Activated naive CD4-positive, alpha-beta T cell treated with anti-CD3 and anti-CD28 coated beads for 36 hours (primary cell): ENCODE measurements at regions not wholly inside any gene's neighbourhood (a gene's known extent, or its start where the extent isn't known, plus 50 kb on each side); places are given as distances from the start of the nearest gene placed in this dataset.

Experiments used
- CTCF ChIA-PET: fragments of 350-600 bp; sonication (Branson Sonifier 250); formaldehyde crosslinking; loops from one replicate; lab custom pipeline; 2021; ENCODE audit warnings: antibody characterized with exemption; lab: Charles Lee
- DNase-seq: peaks from one replicate; pipeline ENCODE4 v3.0.0-alpha.2; 2020
- H3K27ac Mint-ChIP-seq: one replicate; pipeline ENCODE4 v1.8.0; 2021; ENCODE audit warnings: mild to moderate bottlenecking, mixed read lengths
- H3K27me3 Mint-ChIP-seq: one replicate; pipeline ENCODE4 v1.8.0; 2021; ENCODE audit warnings: low read depth, mixed read lengths
- H3K36me3 Mint-ChIP-seq: one replicate; pipeline ENCODE4 v1.8.0; 2021; ENCODE audit warnings: low read depth, mixed read lengths
- H3K4me1 Mint-ChIP-seq: one replicate; pipeline ENCODE4 v1.8.0; 2021; ENCODE audit warnings: low read depth, mixed read lengths
- H3K4me3 Mint-ChIP-seq: one replicate; pipeline ENCODE4 v1.8.0; 2021; ENCODE audit warnings: mild to moderate bottlenecking, moderate library complexity, mixed read lengths
- H3K9me3 Mint-ChIP-seq: one replicate; pipeline ENCODE4 v1.8.0; 2021; ENCODE audit warnings: mixed read lengths
- intact Hi-C: fragments of 100-400 bp; cut with micrococcal nuclease; formaldehyde crosslinking; loops from one replicate; pipeline ENCODE4 v1.15.1; 2023

GRCh38 chr5:31114817-31115216 is 78.7 kb upstream of the CDH6 start:
- no peaks in the 10 kb centered on the region for H3K27me3 Mint-ChIP-seq
- no peaks in the 10 kb centered on the region for H3K36me3 Mint-ChIP-seq
- no peak overlapping the region for H3K27ac Mint-ChIP-seq
- H3K4me3 Mint-ChIP-seq = no peak overlapping the region
- no peak for DNase-seq
- CTCF ChIA-PET = no interaction called here
- H3K4me1 Mint-ChIP-seq = no peaks in the 10 kb centered on the region
- intact Hi-C loops = no loop called here
- no peaks in the 10 kb centered on the region for H3K9me3 Mint-ChIP-seq

DNA sequence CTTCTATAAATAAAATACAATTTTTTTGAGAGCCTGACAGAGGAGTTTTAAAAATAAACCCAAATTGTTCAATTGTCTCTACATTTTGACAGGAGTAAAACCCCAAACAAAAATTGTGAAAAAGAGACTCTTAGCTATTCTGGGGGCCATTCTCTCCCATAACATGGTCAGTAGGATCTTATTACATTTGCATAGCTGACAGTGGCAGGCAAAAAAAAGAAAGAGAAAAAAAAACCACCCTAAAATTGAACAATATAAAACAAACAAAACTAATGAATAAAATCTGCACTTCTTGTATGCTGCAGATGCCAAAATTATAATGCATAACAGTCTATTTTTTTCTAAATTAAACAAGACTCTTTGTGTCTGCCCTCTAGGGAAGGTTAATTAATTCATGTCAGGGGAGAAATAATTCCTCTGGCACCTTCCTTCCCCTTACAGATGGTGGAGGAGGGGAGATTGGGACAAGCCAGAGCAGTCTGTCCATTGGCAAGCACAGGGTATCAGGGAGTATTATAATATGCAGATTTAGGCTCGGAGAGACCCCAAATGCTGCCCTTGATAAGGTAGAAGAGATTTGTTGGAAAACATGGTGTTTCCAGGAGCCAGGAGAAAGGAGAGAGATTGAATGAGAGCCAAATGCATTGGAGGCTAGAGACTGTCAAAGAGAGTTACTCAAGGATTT is 79.7 kb upstream of the CDH6 start:
- Mint-ChIP-seq H3K4me3 (no peak overlapping the region), H3K4me1 (no peaks in the 10 kb centered on the region), H3K27me3 (no peaks in the 10 kb centered on the region), H3K27ac (no peak overlapping the region), H3K9me3 (no peaks in the 10 kb centered on the region), H3K36me3 (no peaks in the 10 kb centered on the region)
- intact Hi-C loops = no loop called here
- CTCF ChIA-PET = interaction anchor here (0.7 kb wide), 1 partner anchor 192 kb away, joined by 3 read pairs; no protein-coding TSS in a partner anchor
- DNase-seq = no peak

DNA sequence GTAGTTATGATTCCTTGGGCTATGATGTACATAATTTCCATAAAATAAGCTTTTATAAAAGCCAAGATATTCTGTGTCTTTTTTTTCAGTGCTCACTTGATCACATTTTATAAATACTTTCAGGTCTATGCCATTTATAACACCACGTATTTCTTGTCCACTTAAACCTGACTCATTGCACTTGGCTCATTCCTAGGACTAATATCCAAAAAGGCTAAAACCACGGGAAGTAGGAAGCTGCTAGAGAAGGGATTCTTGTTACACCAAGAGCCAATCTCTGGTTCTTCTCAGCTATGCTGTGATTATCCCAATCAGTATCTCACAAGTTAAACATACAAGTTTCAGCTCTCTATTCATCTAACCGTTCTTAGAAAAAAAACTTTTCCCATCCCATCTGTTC is 80.4 kb upstream of the CDH6 start:
- Mint-ChIP-seq H3K4me1 (no peaks in the 10 kb centered on the region), H3K4me3 (no peak overlapping the region), H3K36me3 (no peaks in the 10 kb centered on the region), H3K9me3 (no peaks in the 10 kb centered on the region), H3K27ac (no peak overlapping the region), H3K27me3 (no peaks in the 10 kb centered on the region)
- CTCF ChIA-PET = interaction anchor here (0.7 kb wide), 1 partner anchor 192 kb away, joined by 3 read pairs; no protein-coding TSS in a partner anchor
- no peak for DNase-seq
- intact Hi-C loops = no loop called here

- no peaks in the 10 kb centered on the region for H3K9me3 Mint-ChIP-seq
- H3K4me1 Mint-ChIP-seq = no peaks in the 10 kb centered on the region
- H3K27me3 Mint-ChIP-seq = no peaks in the 10 kb centered on the region
- no peaks in the 10 kb centered on the region for H3K36me3 Mint-ChIP-seq
- no peak overlapping the region for H3K4me3 Mint-ChIP-seq
- no peak overlapping the region for H3K27ac Mint-ChIP-seq
- intact Hi-C loops = no loop called here
- CTCF ChIA-PET = no interaction called here
- DNase-seq = no peak
Measured at GRCh38 chr5:31107091-31107518, 86.4 kb upstream of the CDH6 start.

DNA sequence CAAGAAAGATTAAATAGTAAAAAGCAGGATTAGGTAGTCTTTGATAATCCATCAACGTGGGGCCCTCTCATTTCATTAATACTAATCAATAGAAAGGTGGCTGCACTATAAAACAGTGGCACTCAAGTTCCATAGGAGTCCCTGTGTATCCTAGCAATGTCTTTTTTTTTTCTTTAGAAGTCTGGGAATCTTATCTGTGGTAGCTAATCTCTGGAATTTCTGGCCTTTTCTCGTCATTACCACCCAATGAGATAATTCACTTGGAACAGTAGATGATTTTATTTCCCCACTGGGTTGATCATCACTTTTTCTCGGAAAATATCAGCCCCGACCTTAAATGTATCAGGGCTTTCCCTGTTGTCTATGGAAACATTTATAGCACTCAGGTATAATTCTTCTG is 86.8 kb upstream of the CDH6 start:
- Mint-ChIP-seq H3K4me1 (no peaks in the 10 kb centered on the region), H3K27me3 (no peaks in the 10 kb centered on the region), H3K9me3 (no peaks in the 10 kb centered on the region), H3K36me3 (no peaks in the 10 kb centered on the region), H3K27ac (no peak overlapping the region), H3K4me3 (no peak overlapping the region)
- intact Hi-C loops = no loop called here
- CTCF ChIA-PET = no interaction called here
- DNase-seq = no peak

GRCh38 chr5:31106278-31106677 is 87.2 kb upstream of the CDH6 start:
- CTCF ChIA-PET = no interaction called here
- intact Hi-C loops = no loop called here
- no peaks in the 10 kb centered on the region for H3K27me3 Mint-ChIP-seq
- H3K4me3 Mint-ChIP-seq = no peak overlapping the region
- no peaks in the 10 kb centered on the region for H3K4me1 Mint-ChIP-seq
- DNase-seq = no peak
- no peak overlapping the region for H3K27ac Mint-ChIP-seq
- no peaks in the 10 kb centered on the region for H3K9me3 Mint-ChIP-seq
- no peaks in the 10 kb centered on the region for H3K36me3 Mint-ChIP-seq

DNA sequence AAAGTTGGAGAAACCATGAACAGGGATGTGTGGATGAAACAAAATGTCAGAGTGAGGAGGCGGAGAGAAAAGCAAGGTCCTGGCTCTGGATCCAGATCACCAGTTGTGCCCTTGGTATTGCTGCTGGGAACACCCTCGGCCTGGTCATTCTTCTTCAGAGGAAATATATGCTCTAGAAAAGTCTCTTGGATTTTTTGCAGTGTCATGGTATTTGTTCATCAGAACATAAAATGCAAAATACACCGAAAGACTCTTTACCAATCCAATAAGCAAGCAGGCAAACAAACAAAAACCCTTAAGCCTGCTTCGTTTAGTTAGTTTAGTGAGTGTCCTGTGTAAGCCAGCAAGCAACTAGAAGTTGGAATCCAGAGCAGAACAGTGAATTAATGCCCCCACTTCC is 88.7 kb upstream of the CDH6 start:
- Mint-ChIP-seq H3K4me1 (no peaks in the 10 kb centered on the region), H3K36me3 (no peaks in the 10 kb centered on the region), H3K4me3 (no peak overlapping the region), H3K9me3 (no peaks in the 10 kb centered on the region), H3K27me3 (no peaks in the 10 kb centered on the region), H3K27ac (no peak overlapping the region)
- CTCF ChIA-PET = no interaction called here
- DNase-seq = no peak
- intact Hi-C loops = no loop called here

DNA sequence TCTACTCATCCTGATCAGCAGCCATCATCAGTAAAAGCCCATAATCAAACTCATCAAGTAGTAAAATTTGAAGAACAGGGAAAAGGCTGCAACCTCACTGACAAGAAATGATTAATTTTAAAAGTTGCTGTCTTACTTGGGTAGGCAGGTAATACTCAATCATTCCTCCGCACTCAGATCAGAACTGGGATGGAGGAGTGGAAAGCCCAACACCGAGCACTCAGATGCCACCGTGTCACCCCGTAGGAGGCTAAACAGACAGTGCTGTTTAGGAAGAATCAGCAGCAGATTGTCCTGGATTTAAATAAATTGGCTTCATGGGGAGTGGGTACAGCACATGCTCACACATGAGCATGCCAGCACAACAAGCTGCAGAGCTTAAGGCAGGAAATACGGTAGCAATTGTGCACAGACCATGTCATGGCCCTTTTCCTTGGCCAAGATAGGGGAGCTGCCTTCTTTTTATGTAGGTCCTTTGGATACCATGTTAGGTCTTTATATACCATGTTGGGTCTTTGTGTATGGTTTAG is 92.6 kb upstream of the CDH6 start:
- no peak for DNase-seq

DNA sequence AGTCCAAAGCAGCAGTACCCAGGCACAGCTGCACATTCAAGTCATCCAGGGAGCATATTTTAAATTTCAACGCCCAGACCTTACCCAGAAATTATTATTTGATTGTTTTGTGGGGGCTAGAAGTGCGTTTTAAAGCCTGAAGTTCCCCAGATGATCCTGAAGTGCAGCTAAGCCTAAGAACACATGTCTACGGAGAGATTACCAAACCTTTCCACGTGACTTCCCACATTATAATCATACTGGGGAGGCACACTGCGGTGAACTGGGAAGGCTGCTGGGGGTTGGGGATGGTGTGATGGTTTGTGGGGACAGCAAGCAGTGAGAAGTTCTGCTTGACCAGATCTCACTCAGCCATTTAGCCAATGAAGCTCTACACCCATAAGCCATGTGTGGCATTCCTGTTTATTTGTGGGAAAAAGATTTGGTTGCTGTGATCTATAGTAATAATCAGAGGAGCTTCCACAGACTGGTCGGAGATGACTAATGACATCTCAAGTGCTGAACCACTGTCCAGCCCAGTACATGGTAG is 93.4 kb upstream of the CDH6 start:
- DNase-seq = no peak
- no peak overlapping the region for H3K4me3 Mint-ChIP-seq
- H3K4me1 Mint-ChIP-seq = no peaks in the 10 kb centered on the region
- H3K36me3 Mint-ChIP-seq = no peaks in the 10 kb centered on the region
- no peaks in the 10 kb centered on the region for H3K27me3 Mint-ChIP-seq
- H3K9me3 Mint-ChIP-seq = no peaks in the 10 kb centered on the region
- H3K27ac Mint-ChIP-seq = no peak overlapping the region
- intact Hi-C loops = no loop called here
- CTCF ChIA-PET = no interaction called here

More for the DNA sequence above, 92.6 kb upstream of the CDH6 start:
- Mint-ChIP-seq H3K27ac (no peak overlapping the region), H3K36me3 (no peaks in the 10 kb centered on the region), H3K4me3 (no peak overlapping the region), H3K4me1 (no peaks in the 10 kb centered on the region), H3K27me3 (no peaks in the 10 kb centered on the region), H3K9me3 (no peaks in the 10 kb centered on the region)
- intact Hi-C loops = no loop called here
- CTCF ChIA-PET = no interaction called here

GRCh38 chr5:31098811-31099210 is 94.7 kb upstream of the CDH6 start:
- Mint-ChIP-seq H3K4me1 (no peaks in the 10 kb centered on the region), H3K27me3 (no peaks in the 10 kb centered on the region), H3K27ac (no peak overlapping the region), H3K4me3 (no peak overlapping the region), H3K9me3 (no peaks in the 10 kb centered on the region), H3K36me3 (no peaks in the 10 kb centered on the region)
- DNase-seq = no peak
- CTCF ChIA-PET = no interaction called here
- intact Hi-C loops = no loop called here

- H3K4me3 Mint-ChIP-seq = no peak overlapping the region
- intact Hi-C loops = no loop called here
- CTCF ChIA-PET = interaction anchor here (0.6 kb wide), 1 partner anchor 91 kb away, joined by 4 read pairs; no protein-coding TSS in a partner anchor
- no peaks in the 10 kb centered on the region for H3K27me3 Mint-ChIP-seq
- no peaks in the 10 kb centered on the region for H3K9me3 Mint-ChIP-seq
- no peaks in the 10 kb centered on the region for H3K4me1 Mint-ChIP-seq
- no peak overlapping the region for H3K27ac Mint-ChIP-seq
- no peak for DNase-seq
- no peaks in the 10 kb centered on the region for H3K36me3 Mint-ChIP-seq
Measured at GRCh38 chr5:31097851-31098250, 95.6 kb upstream of the CDH6 start.

- Mint-ChIP-seq H3K4me1 (no peaks in the 10 kb centered on the region), H3K4me3 (no peak overlapping the region), H3K9me3 (no peaks in the 10 kb centered on the region), H3K27me3 (no peaks in the 10 kb centered on the region), H3K36me3 (no peaks in the 10 kb centered on the region), H3K27ac (no peak overlapping the region)
- CTCF ChIA-PET = no interaction called here
- DNase-seq = no peak
- intact Hi-C loops = no loop called here
Measured at GRCh38 chr5:31096238-31096865, 97.1 kb upstream of the CDH6 start.

- no peak for DNase-seq
- Mint-ChIP-seq H3K9me3 (no peaks in the 10 kb centered on the region), H3K27me3 (no peaks in the 10 kb centered on the region), H3K36me3 (no peaks in the 10 kb centered on the region), H3K4me3 (no peak overlapping the region), H3K4me1 (no peaks in the 10 kb centered on the region), H3K27ac (no peak overlapping the region)
- CTCF ChIA-PET = no interaction called here
- intact Hi-C loops = no loop called here
Measured at GRCh38 chr5:31095796-31096195, 97.7 kb upstream of the CDH6 start.
